WTC11 (cell line): ENCODE measurements at regions not wholly inside any gene's neighbourhood (a gene's known extent, or its start where the extent isn't known, plus 50 kb on each side); places are given as distances from the start of the nearest gene placed in this dataset.

ENCODE experiments used
- ATAC-seq: fragments of 200-7000 bp; cut with Tn5 transposase; 2 replicates; pipeline ENCODE4 v1.10.0; 2021; ENCODE audit warnings: mild to moderate bottlenecking, moderate library complexity
- CTCF ChIA-PET: fragments of 300-600 bp; sonication (Branson Sonifier 250); formaldehyde crosslinking; loops from one replicate; lab custom pipeline; 2021; ENCODE audit warnings: antibody characterized with exemption; lab: Charles Lee
- POLR2A ChIA-PET: fragments of 350-600 bp; sonication (Branson Sonifier 250); formaldehyde crosslinking; loops from one replicate; lab custom pipeline; 2021; ENCODE audit warnings: antibody characterized with exemption; lab: Charles Lee
- DNase-seq: peaks from one replicate; pipeline ENCODE4 v3.0.0; 2021; ENCODE audit warnings: low spot score
- H3K27ac Mint-ChIP-seq: 2 replicates; pipeline ENCODE4 v1.8.0; 2021; ENCODE audit warnings: mixed read lengths
- H3K27me3 Mint-ChIP-seq: 2 replicates; pipeline ENCODE4 v1.8.0; 2021; ENCODE audit warnings: low read depth, mild to moderate bottlenecking, moderate library complexity, mixed read lengths
- H3K36me3 Mint-ChIP-seq: 2 replicates; pipeline ENCODE4 v1.8.0; 2021; ENCODE audit warnings: mixed read lengths
- H3K4me1 Mint-ChIP-seq: 2 replicates; pipeline ENCODE4 v1.8.0; 2022; ENCODE audit warnings: mixed read lengths
- H3K4me3 Mint-ChIP-seq: 2 replicates; pipeline ENCODE4 v1.8.0; 2021; ENCODE audit warnings: mild to moderate bottlenecking, moderate library complexity, mixed read lengths
- H3K9me3 Mint-ChIP-seq: 2 replicates; pipeline ENCODE4 v1.8.0; 2021; ENCODE audit warnings: mixed read lengths
- CBFB ChIP-seq: sonication (generic); formaldehyde crosslinking; IDR thresholded peaks from 2 replicates; pipeline ENCODE4 v1.8.1; 2022; ENCODE audit warnings: mild to moderate bottlenecking, low read depth, missing genetic modification reagents
- CREM ChIP-seq: sonication (generic); formaldehyde crosslinking; IDR thresholded peaks from 2 replicates; pipeline ENCODE4 v1.8.1; 2022; ENCODE audit warnings: mild to moderate bottlenecking, missing genetic modification reagents, moderate library complexity
- ESRRA ChIP-seq: sonication (generic); formaldehyde crosslinking; IDR thresholded peaks from 2 replicates; pipeline ENCODE4 v1.8.1; 2022; ENCODE audit warnings: mild to moderate bottlenecking, missing genetic modification reagents, borderline replicate concordance
- FOXJ3 ChIP-seq: sonication (generic); formaldehyde crosslinking; IDR thresholded peaks from 2 replicates; pipeline ENCODE4 v1.9.0; 2021; ENCODE audit warnings: missing genetic modification reagents, mild to moderate bottlenecking, borderline replicate concordance
- FOXP1 ChIP-seq: sonication (generic); formaldehyde crosslinking; IDR thresholded peaks from 2 replicates; pipeline ENCODE4 v1.8.0; 2022; ENCODE audit warnings: missing genetic modification reagents, mild to moderate bottlenecking, moderate library complexity, borderline replicate concordance
- SMAD4 ChIP-seq: sonication (generic); formaldehyde crosslinking; IDR thresholded peaks from 2 replicates; pipeline ENCODE4 v1.8.0; 2022; ENCODE audit warnings: mild to moderate bottlenecking, missing genetic modification reagents
- SOX15 ChIP-seq: fragments of 250-450 bp; sonication (Bioruptor Pico); IDR thresholded peaks from 2 replicates; pipeline ENCODE4 v1.9.0; 2021; ENCODE audit warnings: mild to moderate bottlenecking
- TEAD1 ChIP-seq: sonication (generic); formaldehyde crosslinking; IDR thresholded peaks from 2 replicates; pipeline ENCODE4 v1.8.0; 2022; ENCODE audit warnings: mild to moderate bottlenecking, missing genetic modification reagents
- TP53 ChIP-seq: sonication (generic); formaldehyde crosslinking; IDR thresholded peaks from 2 replicates; pipeline ENCODE4 v1.8.1; 2023; ENCODE audit warnings: mild to moderate bottlenecking, missing genetic modification reagents
- ZNF138 ChIP-seq: sonication (generic); formaldehyde crosslinking; conservative IDR thresholded peaks from 2 replicates; pipeline ENCODE4 v1.8.1; 2022; ENCODE audit warnings: mild to moderate bottlenecking, moderate library complexity, missing genetic modification reagents
- ZNF219 ChIP-seq: sonication (generic); formaldehyde crosslinking; IDR thresholded peaks from 2 replicates; pipeline ENCODE4 v1.8.0; 2023; ENCODE audit warnings: missing genetic modification reagents, mild to moderate bottlenecking, borderline replicate concordance
- TF ChIP-seq, protein P1 (sequence below): fragments of 250-450 bp; sonication (Bioruptor Pico); IDR thresholded peaks from 2 replicates; pipeline ENCODE4 v1.9.0; 2021; ENCODE audit warnings: mild to moderate bottlenecking
- TF ChIP-seq, protein P2 (sequence below): sonication (generic); formaldehyde crosslinking; IDR thresholded peaks from 2 replicates; pipeline ENCODE4 v1.8.0; 2022; ENCODE audit warnings: mild to moderate bottlenecking, missing genetic modification reagents
- TF ChIP-seq, protein P3 (sequence below): sonication (generic); formaldehyde crosslinking; IDR thresholded peaks from 2 replicates; pipeline ENCODE4 v1.8.0; 2023; ENCODE audit warnings: mild to moderate bottlenecking, missing genetic modification reagents
- TF ChIP-seq, protein P4 (sequence below): fragments of 250-450 bp; sonication (Bioruptor Pico); IDR thresholded peaks from 2 replicates; pipeline ENCODE4 v1.8.0; 2021; ENCODE audit warnings: mild to moderate bottlenecking
- TF ChIP-seq, protein P5 (sequence below): fragments of 250-450 bp; sonication (Bioruptor Pico); IDR thresholded peaks from 2 replicates; pipeline ENCODE4 v1.9.0; 2021; ENCODE audit warnings: mild to moderate bottlenecking
- TF ChIP-seq, protein P6 (sequence below): sonication (generic); formaldehyde crosslinking; IDR thresholded peaks from 2 replicates; pipeline ENCODE4 v1.8.1; 2023; ENCODE audit warnings: mild to moderate bottlenecking, missing genetic modification reagents

DNA sequence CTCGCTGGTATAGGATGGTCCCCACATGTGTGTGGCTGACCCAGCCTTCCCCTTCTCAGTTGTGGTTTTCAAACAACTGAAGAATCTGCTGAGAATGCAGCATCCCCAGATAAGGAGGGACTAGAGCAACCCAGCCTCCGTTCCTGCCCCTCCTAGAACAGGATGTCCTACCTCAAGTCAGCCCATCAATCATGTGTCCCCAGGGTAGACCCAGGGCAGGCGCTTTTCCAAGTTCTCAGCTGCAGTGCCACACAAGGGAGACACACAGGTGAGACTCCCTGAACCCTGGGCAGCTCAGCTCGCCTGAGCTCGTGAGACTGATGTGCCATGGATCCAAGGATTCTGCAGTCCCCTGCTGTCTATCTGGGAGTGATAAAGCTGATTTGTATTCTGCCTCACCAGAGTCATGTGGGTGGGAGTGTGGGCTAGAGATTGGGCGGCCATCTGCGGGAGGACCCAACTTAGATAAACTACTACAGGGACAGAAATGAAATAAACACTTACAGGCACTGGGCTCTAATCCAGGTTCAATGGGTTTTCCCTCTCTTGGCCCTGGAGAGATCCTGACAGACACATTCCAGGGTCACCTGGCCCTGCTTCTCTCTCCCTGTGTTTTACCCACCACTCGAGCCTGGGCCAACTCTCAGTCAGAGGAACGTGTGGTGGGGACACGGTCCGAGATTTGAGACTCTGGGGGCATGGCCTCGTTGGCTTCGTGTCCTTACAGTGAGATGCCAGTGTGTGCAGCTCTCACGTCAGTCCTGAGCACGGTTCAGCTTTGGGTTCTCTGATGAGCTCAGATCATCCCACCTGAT is 303.5 kb upstream of the SFSWAP start:
- POLR2A ChIA-PET: no interaction called here
- no peak overlapping the region for H3K4me3 Mint-ChIP-seq
- DNase-seq (no peak), ATAC-seq (no peak)
- no peak overlapping the region for H3K27ac Mint-ChIP-seq
- TF ChIP-seq, protein P1, sequence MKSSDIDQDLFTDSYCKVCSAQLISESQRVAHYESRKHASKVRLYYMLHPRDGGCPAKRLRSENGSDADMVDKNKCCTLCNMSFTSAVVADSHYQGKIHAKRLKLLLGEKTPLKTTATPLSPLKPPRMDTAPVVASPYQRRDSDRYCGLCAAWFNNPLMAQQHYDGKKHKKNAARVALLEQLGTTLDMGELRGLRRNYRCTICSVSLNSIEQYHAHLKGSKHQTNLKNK: no peak
- peaks cover 5% of the 10 kb centered on the region for H3K27me3 Mint-ChIP-seq
- peaks cover 36% of the 10 kb centered on the region for H3K9me3 Mint-ChIP-seq
- H3K4me1 Mint-ChIP-seq: peaks cover 6% of the 10 kb centered on the region; the same call in 1 of the 2 replicates
- H3K36me3 Mint-ChIP-seq: peaks cover 3% of the 10 kb centered on the region
- CTCF ChIA-PET: no interaction called here

DNA sequence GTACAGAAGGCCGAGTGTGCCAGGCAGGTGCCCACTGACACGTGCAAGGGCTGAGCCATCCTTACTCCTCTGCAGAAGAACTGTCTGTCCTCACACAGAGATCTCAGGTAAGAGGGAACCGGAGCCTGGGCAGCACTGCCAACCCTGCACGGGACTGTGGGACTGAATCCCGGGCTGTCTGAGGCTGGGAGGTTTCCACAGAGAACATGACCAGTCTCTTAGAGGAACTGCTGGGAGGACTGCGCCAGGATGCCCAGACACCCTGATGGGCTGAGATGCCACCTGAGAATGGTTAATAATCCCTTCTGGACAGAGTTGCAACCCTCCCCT is 302.9 kb upstream of the SFSWAP start:
- Mint-ChIP-seq H3K36me3 (peaks cover 3% of the 10 kb centered on the region), H3K27ac (no peak overlapping the region), H3K9me3 (peaks cover 34% of the 10 kb centered on the region), H3K4me1 (peaks cover 5% of the 10 kb centered on the region; the same call in 1 of the 2 replicates), H3K4me3 (no peak overlapping the region), H3K27me3 (peaks cover 5% of the 10 kb centered on the region)
- ATAC-seq (no peak), DNase-seq (no peak)
- ChIA-PET POLR2A (no interaction called here), CTCF (no interaction called here)
- no peak for TF ChIP-seq ZNF219 (CRISPR knock-in tag)
- TF ChIP-seq ESRRA (CRISPR knock-in tag): no peak
- TF ChIP-seq, protein P2, sequence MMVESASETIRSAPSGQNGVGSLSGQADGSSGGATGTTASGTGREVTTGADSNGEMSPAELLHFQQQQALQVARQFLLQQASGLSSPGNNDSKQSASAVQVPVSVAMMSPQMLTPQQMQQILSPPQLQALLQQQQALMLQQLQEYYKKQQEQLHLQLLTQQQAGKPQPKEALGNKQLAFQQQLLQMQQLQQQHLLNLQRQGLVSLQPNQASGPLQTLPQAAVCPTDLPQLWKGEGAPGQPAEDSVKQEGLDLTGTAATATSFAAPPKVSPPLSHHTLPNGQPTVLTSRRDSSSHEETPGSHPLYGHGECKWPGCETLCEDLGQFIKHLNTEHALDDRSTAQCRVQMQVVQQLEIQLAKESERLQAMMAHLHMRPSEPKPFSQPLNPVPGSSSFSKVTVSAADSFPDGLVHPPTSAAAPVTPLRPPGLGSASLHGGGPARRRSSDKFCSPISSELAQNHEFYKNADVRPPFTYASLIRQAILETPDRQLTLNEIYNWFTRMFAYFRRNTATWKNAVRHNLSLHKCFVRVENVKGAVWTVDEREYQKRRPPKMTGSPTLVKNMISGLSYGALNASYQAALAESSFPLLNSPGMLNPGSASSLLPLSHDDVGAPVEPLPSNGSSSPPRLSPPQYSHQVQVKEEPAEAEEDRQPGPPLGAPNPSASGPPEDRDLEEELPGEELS (CRISPR knock-in tag): no peak
- TF ChIP-seq, protein P3, sequence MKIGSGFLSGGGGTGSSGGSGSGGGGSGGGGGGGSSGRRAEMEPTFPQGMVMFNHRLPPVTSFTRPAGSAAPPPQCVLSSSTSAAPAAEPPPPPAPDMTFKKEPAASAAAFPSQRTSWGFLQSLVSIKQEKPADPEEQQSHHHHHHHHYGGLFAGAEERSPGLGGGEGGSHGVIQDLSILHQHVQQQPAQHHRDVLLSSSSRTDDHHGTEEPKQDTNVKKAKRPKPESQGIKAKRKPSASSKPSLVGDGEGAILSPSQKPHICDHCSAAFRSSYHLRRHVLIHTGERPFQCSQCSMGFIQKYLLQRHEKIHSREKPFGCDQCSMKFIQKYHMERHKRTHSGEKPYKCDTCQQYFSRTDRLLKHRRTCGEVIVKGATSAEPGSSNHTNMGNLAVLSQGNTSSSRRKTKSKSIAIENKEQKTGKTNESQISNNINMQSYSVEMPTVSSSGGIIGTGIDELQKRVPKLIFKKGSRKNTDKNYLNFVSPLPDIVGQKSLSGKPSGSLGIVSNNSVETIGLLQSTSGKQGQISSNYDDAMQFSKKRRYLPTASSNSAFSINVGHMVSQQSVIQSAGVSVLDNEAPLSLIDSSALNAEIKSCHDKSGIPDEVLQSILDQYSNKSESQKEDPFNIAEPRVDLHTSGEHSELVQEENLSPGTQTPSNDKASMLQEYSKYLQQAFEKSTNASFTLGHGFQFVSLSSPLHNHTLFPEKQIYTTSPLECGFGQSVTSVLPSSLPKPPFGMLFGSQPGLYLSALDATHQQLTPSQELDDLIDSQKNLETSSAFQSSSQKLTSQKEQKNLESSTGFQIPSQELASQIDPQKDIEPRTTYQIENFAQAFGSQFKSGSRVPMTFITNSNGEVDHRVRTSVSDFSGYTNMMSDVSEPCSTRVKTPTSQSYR (CRISPR knock-in tag): no peak
- no peak for TF ChIP-seq TP53 (CRISPR knock-in tag)
- TF ChIP-seq TEAD1 (CRISPR knock-in tag): no peak
- TF ChIP-seq, protein P4, sequence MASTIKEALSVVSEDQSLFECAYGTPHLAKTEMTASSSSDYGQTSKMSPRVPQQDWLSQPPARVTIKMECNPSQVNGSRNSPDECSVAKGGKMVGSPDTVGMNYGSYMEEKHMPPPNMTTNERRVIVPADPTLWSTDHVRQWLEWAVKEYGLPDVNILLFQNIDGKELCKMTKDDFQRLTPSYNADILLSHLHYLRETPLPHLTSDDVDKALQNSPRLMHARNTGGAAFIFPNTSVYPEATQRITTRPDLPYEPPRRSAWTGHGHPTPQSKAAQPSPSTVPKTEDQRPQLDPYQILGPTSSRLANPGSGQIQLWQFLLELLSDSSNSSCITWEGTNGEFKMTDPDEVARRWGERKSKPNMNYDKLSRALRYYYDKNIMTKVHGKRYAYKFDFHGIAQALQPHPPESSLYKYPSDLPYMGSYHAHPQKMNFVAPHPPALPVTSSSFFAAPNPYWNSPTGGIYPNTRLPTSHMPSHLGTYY (CRISPR knock-in tag): no peak
- TF ChIP-seq FOXP1: no peak

DNA sequence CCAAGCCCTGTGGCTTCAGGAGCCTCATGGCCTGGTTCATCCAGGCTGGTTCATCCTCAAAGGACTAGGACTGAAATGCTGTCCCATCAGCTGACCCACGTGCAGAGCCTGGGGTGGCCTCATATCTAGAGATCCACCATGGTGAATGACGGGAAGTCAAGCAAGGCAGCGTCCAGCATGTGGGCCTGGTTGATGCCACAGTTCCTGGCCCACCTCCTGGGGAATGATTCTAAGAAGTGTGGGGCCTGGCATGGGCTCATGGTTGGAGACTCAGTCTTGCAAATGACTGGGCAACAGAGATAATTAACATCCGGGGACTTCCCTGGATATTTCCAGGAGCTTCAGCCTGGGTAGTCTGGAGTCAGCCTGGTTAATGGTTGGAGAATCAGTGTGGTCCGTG is 302.4 kb upstream of the SFSWAP start:
- POLR2A ChIA-PET: no interaction called here
- peaks cover 31% of the 10 kb centered on the region for H3K9me3 Mint-ChIP-seq
- peaks cover 5% of the 10 kb centered on the region; the same call in 1 of the 2 replicates for H3K4me1 Mint-ChIP-seq
- CTCF ChIA-PET: no interaction called here
- DNase-seq: no peak
- TF ChIP-seq CBFB (CRISPR knock-in tag) (no peak), ZNF138 (CRISPR knock-in tag) (no peak), TP53 (CRISPR knock-in tag) (no peak), CREM (CRISPR knock-in tag) (no peak), SOX15 (CRISPR knock-in tag) (no peak), FOXJ3 (CRISPR knock-in tag) (no peak), SMAD4 (CRISPR knock-in tag) (no peak)
- TF ChIP-seq, protein P3 (CRISPR knock-in tag): no peak
- TF ChIP-seq, protein P5, sequence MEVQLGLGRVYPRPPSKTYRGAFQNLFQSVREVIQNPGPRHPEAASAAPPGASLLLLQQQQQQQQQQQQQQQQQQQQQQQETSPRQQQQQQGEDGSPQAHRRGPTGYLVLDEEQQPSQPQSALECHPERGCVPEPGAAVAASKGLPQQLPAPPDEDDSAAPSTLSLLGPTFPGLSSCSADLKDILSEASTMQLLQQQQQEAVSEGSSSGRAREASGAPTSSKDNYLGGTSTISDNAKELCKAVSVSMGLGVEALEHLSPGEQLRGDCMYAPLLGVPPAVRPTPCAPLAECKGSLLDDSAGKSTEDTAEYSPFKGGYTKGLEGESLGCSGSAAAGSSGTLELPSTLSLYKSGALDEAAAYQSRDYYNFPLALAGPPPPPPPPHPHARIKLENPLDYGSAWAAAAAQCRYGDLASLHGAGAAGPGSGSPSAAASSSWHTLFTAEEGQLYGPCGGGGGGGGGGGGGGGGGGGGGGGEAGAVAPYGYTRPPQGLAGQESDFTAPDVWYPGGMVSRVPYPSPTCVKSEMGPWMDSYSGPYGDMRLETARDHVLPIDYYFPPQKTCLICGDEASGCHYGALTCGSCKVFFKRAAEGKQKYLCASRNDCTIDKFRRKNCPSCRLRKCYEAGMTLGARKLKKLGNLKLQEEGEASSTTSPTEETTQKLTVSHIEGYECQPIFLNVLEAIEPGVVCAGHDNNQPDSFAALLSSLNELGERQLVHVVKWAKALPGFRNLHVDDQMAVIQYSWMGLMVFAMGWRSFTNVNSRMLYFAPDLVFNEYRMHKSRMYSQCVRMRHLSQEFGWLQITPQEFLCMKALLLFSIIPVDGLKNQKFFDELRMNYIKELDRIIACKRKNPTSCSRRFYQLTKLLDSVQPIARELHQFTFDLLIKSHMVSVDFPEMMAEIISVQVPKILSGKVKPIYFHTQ (CRISPR knock-in tag): no peak
- TF ChIP-seq, protein P6, sequence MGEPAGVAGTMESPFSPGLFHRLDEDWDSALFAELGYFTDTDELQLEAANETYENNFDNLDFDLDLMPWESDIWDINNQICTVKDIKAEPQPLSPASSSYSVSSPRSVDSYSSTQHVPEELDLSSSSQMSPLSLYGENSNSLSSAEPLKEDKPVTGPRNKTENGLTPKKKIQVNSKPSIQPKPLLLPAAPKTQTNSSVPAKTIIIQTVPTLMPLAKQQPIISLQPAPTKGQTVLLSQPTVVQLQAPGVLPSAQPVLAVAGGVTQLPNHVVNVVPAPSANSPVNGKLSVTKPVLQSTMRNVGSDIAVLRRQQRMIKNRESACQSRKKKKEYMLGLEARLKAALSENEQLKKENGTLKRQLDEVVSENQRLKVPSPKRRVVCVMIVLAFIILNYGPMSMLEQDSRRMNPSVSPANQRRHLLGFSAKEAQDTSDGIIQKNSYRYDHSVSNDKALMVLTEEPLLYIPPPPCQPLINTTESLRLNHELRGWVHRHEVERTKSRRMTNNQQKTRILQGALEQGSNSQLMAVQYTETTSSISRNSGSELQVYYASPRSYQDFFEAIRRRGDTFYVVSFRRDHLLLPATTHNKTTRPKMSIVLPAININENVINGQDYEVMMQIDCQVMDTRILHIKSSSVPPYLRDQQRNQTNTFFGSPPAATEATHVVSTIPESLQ: no peak
- no peak overlapping the region for H3K27ac Mint-ChIP-seq
- no peak for ATAC-seq
- H3K4me3 Mint-ChIP-seq: no peak overlapping the region
- peaks cover 5% of the 10 kb centered on the region for H3K27me3 Mint-ChIP-seq
- H3K36me3 Mint-ChIP-seq: peaks cover 3% of the 10 kb centered on the region
